IMR-90 (cell line): ENCODE measurements at regions not wholly inside any gene's neighbourhood (a gene's known extent, or its start where the extent isn't known, plus 50 kb on each side); places are given as distances from the start of the nearest gene placed in this dataset.

ENCODE experiments used
- ATAC-seq: fragments of 200-7000 bp; cut with Tn5 transposase; 2 replicates; pipeline ENCODE4 v1.9.1; 2020; ENCODE audit warnings: low read depth, mild to moderate bottlenecking, moderate library complexity
- BruUV-seq: library from RNA; stranded (reverse); fragments of 400-500 nt; replicated peaks from 2 replicates; lab custom pipeline; 2021; lab: Mats Ljungman, UMichigan
- CTCF ChIA-PET: fragments of 300-600 bp; formaldehyde crosslinking; extraction: SDS; loops from one replicate; lab custom pipeline; 2021; ENCODE audit warnings: antibody characterized with exemption; lab: Yijun Ruan, JAX
- POLR2A ChIA-PET: fragments of 300-600 bp; sonication (Branson Sonifier 250); formaldehyde crosslinking; loops from one replicate; lab custom pipeline; 2022; ENCODE audit warnings: antibody characterized with exemption; ENCODE audit not compliant: unreplicated experiment; lab: Charles Lee
- DNase-seq: peaks from one replicate; pipeline ENCODE4 v3.0.0; 2013
- H2AFZ ChIP-seq: replicated peaks from 2 replicates; pipeline ENCODE3; 2013; ENCODE audit warnings: low read length, mild to moderate bottlenecking; ENCODE audit not compliant: poor library complexity
- H2AK5ac ChIP-seq: 2 replicates; pipeline ENCODE4 v1.6.1; 2013; ENCODE audit warnings: low read depth, low read length, inconsistent platforms
- H2AK9ac ChIP-seq: replicated peaks from 2 replicates; pipeline ENCODE3; 2013; ENCODE audit warnings: mild to moderate bottlenecking, low read depth, low read length, moderate library complexity; ENCODE audit not compliant: poor library complexity
- H2BK120ac ChIP-seq: 2 replicates; pipeline ENCODE4 v1.6.1; 2013; ENCODE audit warnings: low read depth, low read length, inconsistent platforms
- H2BK15ac ChIP-seq: 3 replicates; pipeline ENCODE4 v1.6.1; 2013; ENCODE audit warnings: low read depth, low read length, inconsistent platforms
- H2BK20ac ChIP-seq: 2 replicates; pipeline ENCODE4 v1.6.1; 2013; ENCODE audit warnings: low read depth, mild to moderate bottlenecking, inconsistent platforms, low read length, moderate library complexity
- H2BK5ac ChIP-seq: 2 replicates; pipeline ENCODE4 v1.6.1; 2013; ENCODE audit warnings: mild to moderate bottlenecking, low read depth, low read length, inconsistent platforms; ENCODE audit not compliant: poor library complexity, severe bottlenecking
- H3K14ac ChIP-seq: replicated peaks from 2 replicates; pipeline ENCODE4 v1.6.1; 2013; ENCODE audit warnings: low read depth, low read length, inconsistent platforms
- H3K18ac ChIP-seq: 2 replicates; pipeline ENCODE4 v1.6.1; 2013; ENCODE audit warnings: low read depth, low read length, control low read depth
- H3K23ac ChIP-seq: 2 replicates; pipeline ENCODE4 v1.6.1; 2013; ENCODE audit warnings: low read depth, low read length, inconsistent platforms
- H3K27ac ChIP-seq: 2 replicates; pipeline ENCODE4 v1.5.1; 2013; ENCODE audit warnings: mild to moderate bottlenecking, control low read depth, low read length; ENCODE audit not compliant: insufficient read depth
- H3K27me3 ChIP-seq: 2 replicates; pipeline ENCODE4 v1.6.1; 2013; ENCODE audit warnings: low read length; ENCODE audit not compliant: control insufficient read depth, insufficient read depth
- H3K36me3 ChIP-seq: 2 replicates; pipeline ENCODE4 v1.6.1; 2013; ENCODE audit warnings: low read length, mixed read lengths; ENCODE audit not compliant: control insufficient read depth, insufficient read depth
- H3K4ac ChIP-seq: 2 replicates; pipeline ENCODE4 v1.6.1; 2013; ENCODE audit warnings: low read depth, low read length, inconsistent platforms
- H3K4me1 ChIP-seq: 2 replicates; pipeline ENCODE4 v1.6.1; 2013; ENCODE audit warnings: low read length, mixed read lengths; ENCODE audit not compliant: control insufficient read depth, insufficient read depth
- H3K4me2 ChIP-seq: 2 replicates; pipeline ENCODE4 v1.6.1; 2013; ENCODE audit warnings: low read depth, mild to moderate bottlenecking, control low read depth, low read length, moderate library complexity
- H3K4me3 ChIP-seq: 2 replicates; pipeline ENCODE4 v1.5.1; 2013; ENCODE audit warnings: low read depth, mild to moderate bottlenecking, control low read depth, low read length, moderate library complexity; ENCODE audit not compliant: insufficient read depth
- H3K56ac ChIP-seq: 2 replicates; pipeline ENCODE4 v1.6.1; 2013; ENCODE audit warnings: low read length, inconsistent platforms; ENCODE audit not compliant: insufficient read depth; ENCODE audit errors: extremely low read depth
- H3K79me1 ChIP-seq, 2 experiments: 2 replicates each; pipeline ENCODE4 v1.6.1; 2013; ENCODE audit warnings: low read length in 2 of 2, inconsistent platforms in 1 of 2, low read depth in 1 of 2
- H3K9ac ChIP-seq: 2 replicates; pipeline ENCODE4 v1.6.1; 2013; ENCODE audit warnings: low read depth, low read length, control low read depth
- H3K9me1 ChIP-seq: 2 replicates; pipeline ENCODE4 v1.6.1; 2013; ENCODE audit warnings: low read length, inconsistent platforms; ENCODE audit not compliant: insufficient read depth
- H3K9me3 ChIP-seq: 2 replicates; pipeline ENCODE4 v1.6.1; 2013; ENCODE audit warnings: low read length; ENCODE audit not compliant: control insufficient read depth, insufficient read depth
- H4K20me1 ChIP-seq: 2 replicates; pipeline ENCODE4 v1.6.1; 2013; ENCODE audit warnings: low read length, inconsistent platforms; ENCODE audit not compliant: insufficient read depth
- H4K5ac ChIP-seq: 2 replicates; pipeline ENCODE4 v1.6.1; 2013; ENCODE audit warnings: mild to moderate bottlenecking, low read depth, low read length, control low read depth
- H4K8ac ChIP-seq, 2 experiments: 2 replicates each; pipeline ENCODE4 v1.6.1; 2013; ENCODE audit warnings: low read depth in 2 of 2, low read length in 2 of 2, control low read depth in 1 of 2, inconsistent platforms in 1 of 2
- H4K91ac ChIP-seq: 2 replicates; pipeline ENCODE4 v1.6.1; 2013; ENCODE audit warnings: low read depth, low read length, inconsistent platforms; ENCODE audit not compliant: insufficient read depth
- BHLHE40 ChIP-seq: fragments of 150-350 bp; IDR thresholded peaks from 2 replicates; pipeline ENCODE4 v1.6.1; 2016; ENCODE audit warnings: mild to moderate bottlenecking, low read depth, low read length
- CEBPB ChIP-seq: IDR thresholded peaks from 2 replicates; pipeline ENCODE4 v1.6.1; 2012; ENCODE audit warnings: low read depth, low read length, improper control_type of control experiment
- CHD1 ChIP-seq: IDR thresholded peaks from 2 replicates; pipeline ENCODE4 v1.6.1; 2012; ENCODE audit warnings: low read depth, low read length, improper control_type of control experiment
- CTCF ChIP-seq: conservative IDR thresholded peaks from 2 replicates; pipeline ENCODE4 v1.5.1; 2012; ENCODE audit warnings: mild to moderate bottlenecking, low read depth, low read length, improper control_type of control experiment
- ELK1 ChIP-seq: fragments of 150-350 bp; IDR thresholded peaks from 2 replicates; pipeline ENCODE4 v1.6.1; 2016; ENCODE audit warnings: low read depth, mild to moderate bottlenecking, low read length, moderate library complexity, borderline replicate concordance
- FOS ChIP-seq: fragments of 150-350 bp; IDR thresholded peaks from 2 replicates; pipeline ENCODE4 v1.6.1; 2016; ENCODE audit warnings: low read depth, low read length
- MAFK ChIP-seq: IDR thresholded peaks from 2 replicates; pipeline ENCODE4 v1.6.1; 2012; ENCODE audit warnings: low read depth, low read length, improper control_type of control experiment
- MAZ ChIP-seq: IDR thresholded peaks from 2 replicates; pipeline ENCODE4 v1.6.1; 2012; ENCODE audit warnings: low read depth, mild to moderate bottlenecking, low read length, improper control_type of control experiment, moderate library complexity, borderline replicate concordance
- MXI1 ChIP-seq: IDR thresholded peaks from 2 replicates; pipeline ENCODE4 v1.6.1; 2012; ENCODE audit warnings: low read depth, mild to moderate bottlenecking, low read length, moderate library complexity, borderline replicate concordance
- NFE2L2 ChIP-seq: fragments of 150-350 bp; IDR thresholded peaks from 2 replicates; pipeline ENCODE4 v1.6.1; 2016; ENCODE audit warnings: low read depth, mild to moderate bottlenecking, low read length
- POLR2A ChIP-seq: IDR thresholded peaks from 2 replicates; pipeline ENCODE4 v1.6.1; 2012; ENCODE audit warnings: mild to moderate bottlenecking, low read depth, low read length
- RAD21 ChIP-seq: IDR thresholded peaks from 2 replicates; pipeline ENCODE4 v1.6.1; 2012; ENCODE audit warnings: low read length, improper control_type of control experiment
- RCOR1 ChIP-seq: IDR thresholded peaks from 2 replicates; pipeline ENCODE4 v1.6.1; 2012; ENCODE audit warnings: mild to moderate bottlenecking, low read length, improper control_type of control experiment; ENCODE audit not compliant: insufficient replicate concordance
- RFX5 ChIP-seq: IDR thresholded peaks from 2 replicates; pipeline ENCODE4 v1.8.0; 2012; ENCODE audit warnings: low read depth, mild to moderate bottlenecking, low read length, moderate library complexity
- SMC3 ChIP-seq: fragments of 150-350 bp; IDR thresholded peaks from 2 replicates; pipeline ENCODE4 v1.6.1; 2016; ENCODE audit warnings: low read depth, mild to moderate bottlenecking, antibody characterized with exemption, low read length, moderate library complexity
- USF2 ChIP-seq: fragments of 150-350 bp; IDR thresholded peaks from 2 replicates; pipeline ENCODE4 v1.6.1; 2017; ENCODE audit warnings: mild to moderate bottlenecking, antibody characterized with exemption, low read length, low read depth
- WGBS, 2 experiments: methylation state at CpG; one replicate each; pipeline versions ENCODE4 v1.1.5 to v1.1.7; 2013; ENCODE audit warnings: missing lambda C conversion rate in 2 of 2; ENCODE audit not compliant: insufficient read length in 1 of 2; ENCODE audit errors: extremely low coverage in 2 of 2; 5-methylcytosine and 5-hydroxymethylcytosine counted together
- dilution Hi-C: fragments of 300-500 bp; cut with HindIII; formaldehyde crosslinking; loops from one replicate; pipeline ENCODE4 v1.14.3; 2018; ENCODE audit warnings: low sequenced_read_pairs; ENCODE audit not compliant: unreplicated experiment
- in situ Hi-C: fragments of 300-500 bp; cut with MboI; formaldehyde crosslinking; loops from 3 replicates; pipeline ENCODE4 v1.14.3; 2019; ENCODE audit warnings: low sequenced_read_pairs, inconsistent platforms, mixed read lengths
- intact Hi-C: fragments of 100-400 bp; cut with micrococcal nuclease; formaldehyde crosslinking; loops from 2 replicates; pipeline ENCODE4 v1.10.0; 2022

GRCh38 chr4:67250131-67250896 is 295.0 kb downstream of the CENPC start:
- Histone ChIP-seq H2BK15ac (no peak overlapping the region), H2BK5ac (no peak overlapping the region), H3K4me2 (no peak overlapping the region), H3K4ac (no peak overlapping the region), H2BK20ac (no peak overlapping the region), H3K4me1 (no peaks in the 10 kb centered on the region), H2AK9ac (no peak overlapping the region), H4K20me1 (no peaks in the 10 kb centered on the region), H3K56ac (no peak overlapping the region), H4K8ac (no peak overlapping the region), H3K4me3 (no peak overlapping the region), H3K79me1 (no peaks in the 10 kb centered on the region), H2BK120ac (no peak overlapping the region), H3K9me1 (no peaks in the 10 kb centered on the region), H3K27me3 (no peaks in the 10 kb centered on the region), H3K27ac (no peak overlapping the region), H3K14ac (no peak overlapping the region), H4K5ac (no peak overlapping the region), H2AFZ (no peak overlapping the region), H3K36me3 (no peaks in the 10 kb centered on the region), H3K23ac (no peak overlapping the region), H4K91ac (no peak overlapping the region), H3K9ac (no peak overlapping the region), H2AK5ac (no peak overlapping the region), H3K18ac (no peak overlapping the region), H3K9me3 (peaks cover 3% of the 10 kb centered on the region; the same call in 1 of the 2 replicates)
- DNase-seq (no peak), ATAC-seq (no peak)
- in situ Hi-C loops (no loop called here), dilution Hi-C loops (no loop called here), intact Hi-C loops (no loop called here)
- CTCF ChIA-PET, result no interaction called here
- no TSS peak for BruUV-seq
- WGBS, 2 experiments, result 25% methylated on average over 1 of the region's 4 CpGs; no CpG with 5 or more reads in 1 of the 2 experiments
- TF ChIP-seq BHLHE40 (no peak), POLR2A (no peak), NFE2L2 (no peak), SMC3 (no peak), USF2 (no peak), CEBPB (no peak), RAD21 (no peak), CHD1 (no peak), MAFK (no peak), RFX5 (no peak), RCOR1 (no peak), FOS (no peak), ELK1 (no peak), CTCF (no peak), MXI1 (no peak), MAZ (no peak)
- POLR2A ChIA-PET, result no interaction called here
